ENCODE measurements at regions not wholly inside any gene's neighbourhood (a gene's known extent, or its start where the extent isn't known, plus 50 kb on each side); places are given as distances from the start of the nearest gene placed in this dataset.
"Not testable (repeated sequence)": the region's sequence is repeated elsewhere in the genome, so short reads cannot be mapped to it uniquely, and the experiment has no call there.

GRCh38 chr2:113813396-113813795 is 57.0 kb upstream of the SLC35F5 start:
- not testable (repeated sequence) for TF ChIP-seq POLR2A, CTCF (IDR thresholded peaks at IDR 0.05)
